Osteoblast (primary cell): ENCODE measurements at regions not wholly inside any gene's neighbourhood (a gene's known extent, or its start where the extent isn't known, plus 50 kb on each side); places are given as distances from the start of the nearest gene placed in this dataset.

ENCODE experiments used
- DNase-seq: peaks from one replicate; pipeline ENCODE4 v3.0.0; 2011; ENCODE audit warnings: low spot score, mixed read lengths; ENCODE audit not compliant: insufficient read length; ENCODE audit errors: missing footprints
- H2AFZ ChIP-seq: 2 replicates; pipeline ENCODE4 v1.6.0; 2011; ENCODE audit warnings: mild to moderate bottlenecking, low read length
- H3K27ac ChIP-seq: 2 replicates; pipeline ENCODE4 v1.5.1; 2011; ENCODE audit warnings: mild to moderate bottlenecking, low read depth, low read length, moderate library complexity
- H3K27me3 ChIP-seq: 2 replicates; pipeline ENCODE4 v1.6.0; 2012; ENCODE audit warnings: mild to moderate bottlenecking, control low read depth, inconsistent platforms, low read length, moderate library complexity; ENCODE audit not compliant: insufficient read depth
- H3K36me3 ChIP-seq: 2 replicates; pipeline ENCODE4 v1.5.1; 2011; ENCODE audit warnings: mild to moderate bottlenecking, low read length, control low read depth, moderate library complexity; ENCODE audit not compliant: insufficient read depth
- H3K4me1 ChIP-seq: 2 replicates; pipeline ENCODE4 v1.5.1; 2011; ENCODE audit warnings: mild to moderate bottlenecking, low read length, control low read depth, moderate library complexity; ENCODE audit not compliant: insufficient read depth
- H3K4me2 ChIP-seq: 2 replicates; pipeline ENCODE4 v1.6.0; 2011; ENCODE audit warnings: mild to moderate bottlenecking, low read length; ENCODE audit not compliant: insufficient read depth
- H3K4me3 ChIP-seq: fragments of 200-600 bp; sonication (generic); 3 replicates; pipeline ENCODE4 v1.5.1; 2012; ENCODE audit warnings: mild to moderate bottlenecking, low read length, inconsistent platforms; ENCODE audit not compliant: insufficient read depth
- H3K79me2 ChIP-seq: 2 replicates; pipeline ENCODE4 v1.6.0; 2012; ENCODE audit warnings: mild to moderate bottlenecking, low read length, control low read depth, inconsistent platforms; ENCODE audit not compliant: insufficient read depth
- H3K9me3 ChIP-seq: 2 replicates; pipeline ENCODE4 v1.5.1; 2011; ENCODE audit warnings: low read depth, low read length, control low read depth
- H4K20me1 ChIP-seq: 2 replicates; pipeline ENCODE4 v1.6.0; 2012; ENCODE audit warnings: mild to moderate bottlenecking, low read length, control low read depth; ENCODE audit not compliant: insufficient read depth
- TF ChIP-seq, protein P1 (sequence below): IDR thresholded peaks from 2 replicates; pipeline ENCODE4 v1.5.1; 2011; ENCODE audit warnings: mild to moderate bottlenecking, low read depth, low read length, moderate library complexity; ENCODE audit errors: extremely low read depth

DNA sequence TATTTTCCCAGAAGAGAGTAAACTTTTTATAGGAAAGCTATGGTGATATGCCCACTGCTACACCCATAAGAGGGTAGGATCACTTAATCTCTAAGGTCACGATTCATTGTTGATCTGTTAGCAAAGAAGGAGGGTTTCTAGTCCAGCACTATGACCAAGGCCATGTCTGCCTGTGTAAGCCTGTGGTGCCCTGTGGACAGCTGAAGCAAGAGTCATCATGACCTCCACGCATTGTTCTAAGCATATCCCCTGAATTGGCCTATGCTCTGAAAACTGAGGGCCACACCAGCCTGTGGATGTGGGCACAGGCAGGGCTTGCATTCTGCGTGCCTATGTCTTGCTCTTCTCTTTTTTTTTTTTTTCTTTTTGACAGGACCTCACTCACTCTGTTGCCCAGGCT lies 89.8 kb upstream of the SMIM21 start:
- no peaks in the 10 kb centered on the region for H4K20me1 ChIP-seq
- no peak for DNase-seq
- no peak overlapping the region for H3K4me3 ChIP-seq
- H2AFZ ChIP-seq: no peak overlapping the region
- H3K4me1 ChIP-seq: no peaks in the 10 kb centered on the region
- H3K9me3 ChIP-seq: peaks cover 4% of the 10 kb centered on the region
- H3K27me3 ChIP-seq: no peaks in the 10 kb centered on the region
- H3K4me2 ChIP-seq: no peak overlapping the region
- H3K79me2 ChIP-seq: no peaks in the 10 kb centered on the region
- TF ChIP-seq, protein P1, sequence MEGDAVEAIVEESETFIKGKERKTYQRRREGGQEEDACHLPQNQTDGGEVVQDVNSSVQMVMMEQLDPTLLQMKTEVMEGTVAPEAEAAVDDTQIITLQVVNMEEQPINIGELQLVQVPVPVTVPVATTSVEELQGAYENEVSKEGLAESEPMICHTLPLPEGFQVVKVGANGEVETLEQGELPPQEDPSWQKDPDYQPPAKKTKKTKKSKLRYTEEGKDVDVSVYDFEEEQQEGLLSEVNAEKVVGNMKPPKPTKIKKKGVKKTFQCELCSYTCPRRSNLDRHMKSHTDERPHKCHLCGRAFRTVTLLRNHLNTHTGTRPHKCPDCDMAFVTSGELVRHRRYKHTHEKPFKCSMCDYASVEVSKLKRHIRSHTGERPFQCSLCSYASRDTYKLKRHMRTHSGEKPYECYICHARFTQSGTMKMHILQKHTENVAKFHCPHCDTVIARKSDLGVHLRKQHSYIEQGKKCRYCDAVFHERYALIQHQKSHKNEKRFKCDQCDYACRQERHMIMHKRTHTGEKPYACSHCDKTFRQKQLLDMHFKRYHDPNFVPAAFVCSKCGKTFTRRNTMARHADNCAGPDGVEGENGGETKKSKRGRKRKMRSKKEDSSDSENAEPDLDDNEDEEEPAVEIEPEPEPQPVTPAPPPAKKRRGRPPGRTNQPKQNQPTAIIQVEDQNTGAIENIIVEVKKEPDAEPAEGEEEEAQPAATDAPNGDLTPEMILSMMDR: no peak
- no peak overlapping the region for H3K27ac ChIP-seq
- no peaks in the 10 kb centered on the region for H3K36me3 ChIP-seq

DNA sequence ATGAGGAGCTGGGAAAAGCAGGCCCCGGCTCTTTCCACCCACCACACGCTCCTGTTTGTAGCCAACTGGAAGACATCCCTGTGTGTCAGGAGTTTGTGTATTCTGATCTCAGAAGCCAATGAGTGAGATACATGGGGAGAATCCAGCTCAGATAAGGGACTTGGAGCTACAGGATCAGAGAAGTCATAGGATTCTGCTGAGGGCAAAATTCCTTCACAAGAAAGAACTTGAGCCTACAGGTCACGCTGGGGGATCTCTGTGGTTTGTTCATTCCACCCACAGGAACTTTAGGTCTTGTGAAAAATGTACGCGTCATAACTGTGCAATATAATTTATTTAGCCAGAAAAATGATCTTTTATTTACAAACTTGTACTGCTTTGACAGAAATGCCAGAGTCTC lies 80.1 kb upstream of the SMIM21 start:
- no peak overlapping the region for H3K27ac ChIP-seq
- H4K20me1 ChIP-seq: no peaks in the 10 kb centered on the region
- no peaks in the 10 kb centered on the region for H3K36me3 ChIP-seq
- H3K4me2 ChIP-seq: no peak overlapping the region
- H3K4me3 ChIP-seq: no peak overlapping the region
- H2AFZ ChIP-seq: no peak overlapping the region
- H3K9me3 ChIP-seq: no peaks in the 10 kb centered on the region
- peaks cover 5% of the 10 kb centered on the region for H3K4me1 ChIP-seq
- TF ChIP-seq, protein P1: no peak
- H3K79me2 ChIP-seq: no peaks in the 10 kb centered on the region
- no peaks in the 10 kb centered on the region for H3K27me3 ChIP-seq
- no peak for DNase-seq

DNA sequence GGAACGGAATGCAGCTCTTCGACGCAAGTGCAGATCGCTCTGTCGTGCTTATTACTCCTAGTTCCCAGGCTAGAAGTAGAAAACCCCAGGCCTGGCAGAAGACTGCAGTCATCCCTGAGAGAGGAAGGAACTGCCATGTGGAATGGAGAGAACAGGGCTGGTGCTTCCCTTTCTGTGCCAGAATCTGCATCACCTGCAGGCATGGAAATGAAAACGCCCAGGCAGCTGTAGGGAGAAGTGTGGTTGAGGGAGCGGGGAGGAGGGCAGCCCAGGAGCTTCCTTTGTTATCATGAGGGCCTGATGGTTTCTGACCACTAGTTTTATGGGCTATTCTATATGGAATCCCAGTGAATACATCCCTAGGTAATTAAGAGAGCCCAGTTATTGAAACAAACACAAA lies 79.4 kb upstream of the SMIM21 start:
- no peak for DNase-seq
- H3K79me2 ChIP-seq: no peaks in the 10 kb centered on the region
- TF ChIP-seq, protein P1: no peak
- no peaks in the 10 kb centered on the region for H4K20me1 ChIP-seq
- H3K4me2 ChIP-seq: no peak overlapping the region
- H3K27me3 ChIP-seq: no peaks in the 10 kb centered on the region
- peaks cover 5% of the 10 kb centered on the region for H3K4me1 ChIP-seq
- no peak overlapping the region for H3K4me3 ChIP-seq
- no peaks in the 10 kb centered on the region for H3K9me3 ChIP-seq
- no peaks in the 10 kb centered on the region for H3K36me3 ChIP-seq
- H2AFZ ChIP-seq: no peak overlapping the region
- H3K27ac ChIP-seq: no peak overlapping the region

DNA sequence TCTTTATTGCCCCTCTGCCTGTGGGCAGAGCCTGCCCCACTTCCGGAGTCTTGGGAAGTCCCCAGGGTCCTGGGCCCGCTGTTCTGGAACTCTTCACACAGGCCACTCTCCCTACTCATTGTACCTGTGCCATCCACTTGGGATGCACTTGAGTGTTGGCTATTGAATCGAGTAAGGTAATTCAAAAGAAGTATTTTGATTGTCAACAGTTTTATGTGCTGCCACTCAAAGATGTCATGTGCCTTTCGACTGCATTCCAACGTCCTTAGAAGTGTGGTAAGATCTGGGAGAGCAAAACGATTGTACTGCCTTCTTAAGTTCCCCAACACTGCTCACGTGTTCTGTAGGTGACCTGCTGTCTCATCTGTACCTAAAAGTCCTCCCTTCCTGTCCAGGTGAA lies 77.0 kb upstream of the SMIM21 start:
- Histone ChIP-seq H3K9me3 (no peaks in the 10 kb centered on the region), H3K36me3 (no peaks in the 10 kb centered on the region), H3K4me1 (peaks cover 5% of the 10 kb centered on the region), H3K79me2 (no peaks in the 10 kb centered on the region), H2AFZ (no peak overlapping the region), H4K20me1 (no peaks in the 10 kb centered on the region), H3K27me3 (no peaks in the 10 kb centered on the region), H3K4me3 (no peak overlapping the region), H3K4me2 (no peak overlapping the region), H3K27ac (no peak overlapping the region)
- no peak for DNase-seq
- TF ChIP-seq, protein P1: no peak
